ENCODE measurements at regions not wholly inside any gene's neighbourhood (a gene's known extent, or its start where the extent isn't known, plus 50 kb on each side); places are given as distances from the start of the nearest gene placed in this dataset.

- H3K9me3 Mint-ChIP-seq: peaks cover 3 to 4% of the 10 kb centered on the region in 2 donors
These were observed 601.3 kb downstream of the NR2F1-AS1 start for GRCh38 chr5:92979716-92980115.

DNA sequence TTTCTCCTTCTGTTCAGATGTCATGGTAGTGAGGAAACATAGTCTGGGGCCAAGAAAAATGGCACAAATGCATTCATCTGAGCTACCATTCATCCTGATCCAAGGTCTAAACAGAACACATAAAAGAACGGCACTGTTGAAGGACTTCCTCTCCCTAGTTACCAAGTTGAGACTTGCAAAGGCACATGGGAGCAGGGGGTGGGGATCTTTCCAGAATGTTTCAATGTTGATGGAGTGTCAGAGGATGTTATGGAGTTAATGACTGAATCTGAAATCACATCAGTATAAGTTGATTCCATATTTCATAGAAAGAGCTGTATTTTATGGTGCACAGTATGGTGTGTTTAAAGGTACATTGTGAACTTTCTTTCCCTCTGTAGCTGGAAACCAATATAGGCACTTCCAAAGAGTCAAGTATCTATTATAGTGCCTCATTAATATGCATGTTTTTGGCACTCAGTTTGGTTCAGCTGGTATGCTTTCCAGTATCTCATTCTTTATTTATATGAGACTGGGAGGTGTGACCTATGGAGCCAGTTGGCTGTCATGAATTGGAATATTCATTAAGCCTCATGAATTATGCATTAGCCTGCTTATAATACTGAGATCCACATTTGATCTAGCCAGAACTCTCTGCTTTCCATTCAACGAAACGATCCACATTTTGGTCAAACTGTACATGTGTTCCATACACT is 603.0 kb downstream of the NR2F1-AS1 start:
- DNase-seq (no peak), ATAC-seq (replicated peaks in 1 of 2) (no peak)
- H3K27me3 Mint-ChIP-seq (ENCODE audit: low read depth): no peaks in the 10 kb centered on the region
- H3K27ac Mint-ChIP-seq: no peak overlapping the region
- peaks cover 1 to 3% of the 10 kb centered on the region in 2 donors for H3K9me3 Mint-ChIP-seq
- no peak overlapping the region for H3K4me3 Mint-ChIP-seq
- H3K4me1 Mint-ChIP-seq (ENCODE audit: low read depth): no peaks in the 10 kb centered on the region
- no peaks in the 10 kb centered on the region for H3K36me3 Mint-ChIP-seq (ENCODE audit: insufficient read depth in 2 of 2)

More at GRCh38 chr5:92979716-92980115, 601.3 kb downstream of the NR2F1-AS1 start:
- H3K27me3 Mint-ChIP-seq (ENCODE audit: low read depth): no peaks in the 10 kb centered on the region
- DNase-seq (no peak), ATAC-seq (replicated peaks in 1 of 2) (no peak)
- no peak overlapping the region for H3K27ac Mint-ChIP-seq
- no peaks in the 10 kb centered on the region for H3K4me1 Mint-ChIP-seq (ENCODE audit: low read depth)
- H3K4me3 Mint-ChIP-seq: no peak overlapping the region
- no peaks in the 10 kb centered on the region for H3K36me3 Mint-ChIP-seq (ENCODE audit: insufficient read depth in 2 of 2)

DNA sequence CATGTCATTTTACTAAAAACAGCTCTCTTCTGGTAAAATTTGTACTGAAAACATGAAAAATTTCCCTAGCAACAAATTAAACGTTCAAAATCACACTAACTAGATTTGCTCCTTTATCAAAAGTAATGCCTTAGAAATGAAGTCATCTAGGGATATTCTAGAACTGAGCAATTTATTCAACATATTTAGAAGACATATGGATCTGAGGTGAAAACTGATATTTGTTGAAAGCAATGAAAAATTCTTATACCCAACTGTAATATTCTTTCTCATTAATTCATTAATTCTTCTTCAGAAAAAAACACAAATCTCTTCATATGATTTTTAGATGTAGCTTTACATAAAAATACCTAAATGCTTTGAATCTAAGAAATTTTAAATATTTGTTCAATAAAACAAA is 604.9 kb downstream of the NR2F1-AS1 start:
- Mint-ChIP-seq H3K4me1 (ENCODE audit: low read depth) (no peaks in the 10 kb centered on the region), H3K9me3 (peaks cover 0 to 1% of the 10 kb centered on the region in 2 donors), H3K27me3 (ENCODE audit: low read depth) (no peaks in the 10 kb centered on the region), H3K36me3 (ENCODE audit: insufficient read depth in 2 of 2) (no peaks in the 10 kb centered on the region), H3K27ac (no peak overlapping the region), H3K4me3 (no peak overlapping the region)
- no peak for ATAC-seq (replicated peaks in 1 of 2)
- no peak for DNase-seq

GRCh38 chr5:92969781-92970237 is 611.2 kb downstream of the NR2F1-AS1 start:
- H3K9me3 Mint-ChIP-seq: peaks cover 0 to 2% of the 10 kb centered on the region in 2 donors

DNA sequence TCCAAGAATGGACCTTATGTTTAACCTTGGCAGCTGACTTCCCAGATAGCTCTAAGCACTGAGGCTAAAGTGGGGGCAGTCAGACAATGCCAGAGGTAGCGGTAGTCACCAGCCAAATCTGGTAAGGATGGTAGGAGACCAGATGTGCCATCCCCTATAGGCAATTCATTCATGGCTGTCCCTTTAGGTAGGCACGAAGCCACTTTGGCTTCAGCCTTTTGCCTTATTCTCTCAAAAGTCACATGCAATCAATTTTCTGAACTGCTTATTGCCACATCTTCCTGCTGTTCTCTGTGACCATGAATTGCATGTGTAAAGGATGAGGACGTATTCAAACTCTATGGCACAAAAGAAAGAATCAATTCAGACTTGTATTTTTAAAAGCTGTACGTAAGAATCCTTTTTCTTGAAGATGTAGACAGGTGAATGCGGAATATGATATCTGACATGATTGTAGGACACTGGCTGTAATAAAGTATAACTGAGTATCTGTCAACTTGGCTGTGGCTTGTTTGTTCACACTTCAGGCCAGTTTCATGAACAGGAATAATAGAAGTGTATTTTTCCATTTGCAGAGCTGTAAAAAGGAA is 611.7 kb downstream of the NR2F1-AS1 start:
- H3K4me3 Mint-ChIP-seq: no peak overlapping the region
- no peaks in the 10 kb centered on the region for H3K36me3 Mint-ChIP-seq (ENCODE audit: insufficient read depth in 2 of 2)
- H3K27me3 Mint-ChIP-seq (ENCODE audit: low read depth): no peaks in the 10 kb centered on the region
- peaks cover 0 to 1% of the 10 kb centered on the region in 2 donors for H3K9me3 Mint-ChIP-seq
- no peaks in the 10 kb centered on the region for H3K4me1 Mint-ChIP-seq (ENCODE audit: low read depth)
- DNase-seq: no peak
- no peak overlapping the region for H3K27ac Mint-ChIP-seq
- ATAC-seq (replicated peaks in 1 of 2): no peak

More at GRCh38 chr5:92969781-92970237, 611.2 kb downstream of the NR2F1-AS1 start:
- Mint-ChIP-seq H3K27me3 (ENCODE audit: low read depth) (no peaks in the 10 kb centered on the region), H3K4me3 (no peak overlapping the region), H3K27ac (no peak overlapping the region), H3K4me1 (ENCODE audit: low read depth) (no peaks in the 10 kb centered on the region), H3K36me3 (ENCODE audit: insufficient read depth in 2 of 2) (no peaks in the 10 kb centered on the region)
- ATAC-seq (replicated peaks in 1 of 2) (no peak), DNase-seq (no peak)

GRCh38 chr5:92963800-92964199 is 617.2 kb downstream of the NR2F1-AS1 start:
- Mint-ChIP-seq H3K4me1 (ENCODE audit: low read depth) (no peaks in the 10 kb centered on the region), H3K36me3 (ENCODE audit: insufficient read depth in 2 of 2) (no peaks in the 10 kb centered on the region), H3K4me3 (no peak overlapping the region), H3K9me3 (peaks cover 0 to 1% of the 10 kb centered on the region in 2 donors), H3K27ac (no peak overlapping the region), H3K27me3 (ENCODE audit: low read depth) (no peaks in the 10 kb centered on the region)
- DNase-seq: no peak
- no peak for ATAC-seq (replicated peaks in 1 of 2)

DNA sequence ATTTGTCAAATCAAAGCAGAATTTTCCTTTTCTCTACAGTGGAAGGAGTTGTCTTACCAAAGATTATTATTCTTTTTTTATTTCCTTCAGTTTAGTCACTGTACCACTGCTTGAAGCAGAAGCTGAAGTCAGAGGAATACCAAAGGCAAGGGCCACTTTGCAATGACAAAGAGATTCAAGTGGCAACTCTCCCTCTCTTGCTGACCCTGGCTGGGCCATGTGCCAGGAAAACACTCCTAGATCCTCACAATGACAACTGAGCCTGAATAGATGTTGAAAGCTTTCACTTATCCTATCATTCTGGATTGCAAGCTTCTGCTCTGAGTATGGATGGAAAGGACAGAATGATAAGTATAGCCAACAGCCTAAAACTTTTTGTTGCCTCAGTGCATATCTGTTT is 618.3 kb downstream of the NR2F1-AS1 start:
- no peak overlapping the region for H3K4me3 Mint-ChIP-seq
- H3K9me3 Mint-ChIP-seq: peaks cover 0 to 1% of the 10 kb centered on the region in 2 donors
- H3K4me1 Mint-ChIP-seq (ENCODE audit: low read depth): no peaks in the 10 kb centered on the region
- DNase-seq (no peak), ATAC-seq (replicated peaks in 1 of 2) (no peak)
- no peak overlapping the region for H3K27ac Mint-ChIP-seq
- H3K27me3 Mint-ChIP-seq (ENCODE audit: low read depth): no peaks in the 10 kb centered on the region
- H3K36me3 Mint-ChIP-seq (ENCODE audit: insufficient read depth in 2 of 2): no peaks in the 10 kb centered on the region

DNA sequence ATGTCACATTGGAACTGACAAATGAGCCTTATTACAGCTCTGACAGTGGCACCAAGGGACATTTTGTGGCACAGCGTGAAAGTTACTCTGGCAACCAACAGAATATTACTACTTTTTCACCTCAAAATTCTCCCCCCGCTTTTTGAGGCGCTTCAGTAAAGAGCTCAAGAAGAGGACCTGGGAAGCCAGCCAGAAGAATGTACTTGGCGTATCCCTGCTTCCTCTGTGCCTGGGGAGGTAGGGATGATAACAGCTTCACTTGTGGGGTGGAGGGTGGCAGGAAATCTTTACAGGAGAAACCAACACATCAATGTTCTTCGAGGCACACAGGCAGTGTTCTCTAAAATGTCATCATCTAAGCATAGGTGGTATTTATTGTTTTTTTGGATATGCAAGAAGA is 624.1 kb downstream of the NR2F1-AS1 start:
- Mint-ChIP-seq H3K27ac (no peak overlapping the region), H3K9me3 (peaks cover 7 to 12% of the 10 kb centered on the region in 2 donors), H3K4me3 (no peak overlapping the region), H3K4me1 (ENCODE audit: low read depth) (no peaks in the 10 kb centered on the region), H3K27me3 (ENCODE audit: low read depth) (no peaks in the 10 kb centered on the region), H3K36me3 (ENCODE audit: insufficient read depth in 2 of 2) (peaks cover under 1 to 5% of the 10 kb centered on the region in 2 donors)
- ATAC-seq (replicated peaks in 1 of 2): no peak
- DNase-seq: no peak

DNA sequence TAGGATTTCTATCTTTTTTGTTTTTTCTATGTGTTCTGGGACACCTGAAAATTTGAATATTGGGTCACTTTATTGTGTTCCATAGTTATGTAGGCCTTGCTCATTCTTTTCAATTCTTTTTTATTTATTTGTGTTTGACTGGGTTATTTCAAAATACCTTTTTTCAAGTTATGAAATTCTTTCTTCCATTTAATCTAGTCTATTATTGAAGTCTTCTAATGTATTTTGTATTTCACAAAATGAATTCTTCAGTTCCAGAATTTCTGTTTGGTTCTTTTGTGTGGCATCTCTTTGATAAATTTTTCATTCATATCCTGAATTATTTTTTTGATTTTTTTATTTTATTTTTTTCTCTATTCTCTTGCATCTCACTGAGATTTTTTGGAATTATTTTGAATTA is 628.8 kb downstream of the NR2F1-AS1 start:
- H3K36me3 Mint-ChIP-seq (ENCODE audit: insufficient read depth in 2 of 2): peaks cover 2 to 7% of the 10 kb centered on the region in 2 donors
- H3K4me3 Mint-ChIP-seq: no peak overlapping the region
- DNase-seq: no peak
- no peak overlapping the region for H3K27ac Mint-ChIP-seq
- no peaks in the 10 kb centered on the region for H3K27me3 Mint-ChIP-seq (ENCODE audit: low read depth)
- H3K4me1 Mint-ChIP-seq (ENCODE audit: low read depth): no peaks in the 10 kb centered on the region
- peaks cover 7 to 22% of the 10 kb centered on the region in 2 donors for H3K9me3 Mint-ChIP-seq
- no peak for ATAC-seq (replicated peaks in 1 of 2)

- peaks cover 7 to 22% of the 10 kb centered on the region in 2 donors for H3K9me3 Mint-ChIP-seq
- H3K4me1 Mint-ChIP-seq (ENCODE audit: low read depth): no peaks in the 10 kb centered on the region
- peaks cover 2 to 7% of the 10 kb centered on the region in 2 donors for H3K36me3 Mint-ChIP-seq (ENCODE audit: insufficient read depth in 2 of 2)
- no peak for ATAC-seq (replicated peaks in 1 of 2)
- no peak for DNase-seq
- H3K4me3 Mint-ChIP-seq: no peak overlapping the region
- no peak overlapping the region for H3K27ac Mint-ChIP-seq
- no peaks in the 10 kb centered on the region for H3K27me3 Mint-ChIP-seq (ENCODE audit: low read depth)
These were observed 629.3 kb downstream of the NR2F1-AS1 start for GRCh38 chr5:92951746-92952145.

DNA sequence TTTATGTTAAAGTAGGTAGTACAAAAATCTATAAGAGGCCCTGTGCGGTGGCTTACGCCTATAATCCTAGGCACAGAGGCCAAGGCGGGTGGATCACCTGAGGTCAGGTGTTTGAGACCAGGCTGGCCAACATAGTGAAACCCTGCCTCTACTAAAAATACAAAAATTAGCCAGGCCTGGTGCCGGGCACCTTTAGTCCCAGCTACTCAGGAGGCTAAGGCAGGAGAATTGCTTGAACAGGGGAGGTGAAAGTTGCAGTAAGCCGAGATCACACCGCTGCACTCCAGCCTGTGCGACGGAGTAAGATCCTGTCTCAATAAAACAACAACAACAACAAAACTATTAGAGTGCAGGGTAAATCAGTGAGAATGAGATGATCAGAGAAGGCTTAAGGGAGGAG is 634.5 kb downstream of the NR2F1-AS1 start:
- H3K27ac Mint-ChIP-seq: no peak overlapping the region
- H3K27me3 Mint-ChIP-seq (ENCODE audit: low read depth): no peaks in the 10 kb centered on the region
- peaks cover 0 to 2% of the 10 kb centered on the region in 2 donors for H3K36me3 Mint-ChIP-seq (ENCODE audit: insufficient read depth in 2 of 2)
- ATAC-seq (replicated peaks in 1 of 2) (no peak), DNase-seq (no peak)
- no peaks in the 10 kb centered on the region for H3K4me1 Mint-ChIP-seq (ENCODE audit: low read depth)
- H3K4me3 Mint-ChIP-seq: no peak overlapping the region
- H3K9me3 Mint-ChIP-seq: peaks cover 0 to 9% of the 10 kb centered on the region in 2 donors

GRCh38 chr5:92945605-92946097 is 635.4 kb downstream of the NR2F1-AS1 start:
- Mint-ChIP-seq H3K4me3 (no peak overlapping the region), H3K27me3 (ENCODE audit: low read depth) (no peaks in the 10 kb centered on the region), H3K27ac (no peak overlapping the region), H3K4me1 (ENCODE audit: low read depth) (no peaks in the 10 kb centered on the region), H3K36me3 (ENCODE audit: insufficient read depth in 2 of 2) (peaks cover 0 to 2% of the 10 kb centered on the region in 2 donors), H3K9me3 (peaks cover 0 to 7% of the 10 kb centered on the region in 2 donors)
- no peak for ATAC-seq (replicated peaks in 1 of 2)
- DNase-seq: no peak

DNA sequence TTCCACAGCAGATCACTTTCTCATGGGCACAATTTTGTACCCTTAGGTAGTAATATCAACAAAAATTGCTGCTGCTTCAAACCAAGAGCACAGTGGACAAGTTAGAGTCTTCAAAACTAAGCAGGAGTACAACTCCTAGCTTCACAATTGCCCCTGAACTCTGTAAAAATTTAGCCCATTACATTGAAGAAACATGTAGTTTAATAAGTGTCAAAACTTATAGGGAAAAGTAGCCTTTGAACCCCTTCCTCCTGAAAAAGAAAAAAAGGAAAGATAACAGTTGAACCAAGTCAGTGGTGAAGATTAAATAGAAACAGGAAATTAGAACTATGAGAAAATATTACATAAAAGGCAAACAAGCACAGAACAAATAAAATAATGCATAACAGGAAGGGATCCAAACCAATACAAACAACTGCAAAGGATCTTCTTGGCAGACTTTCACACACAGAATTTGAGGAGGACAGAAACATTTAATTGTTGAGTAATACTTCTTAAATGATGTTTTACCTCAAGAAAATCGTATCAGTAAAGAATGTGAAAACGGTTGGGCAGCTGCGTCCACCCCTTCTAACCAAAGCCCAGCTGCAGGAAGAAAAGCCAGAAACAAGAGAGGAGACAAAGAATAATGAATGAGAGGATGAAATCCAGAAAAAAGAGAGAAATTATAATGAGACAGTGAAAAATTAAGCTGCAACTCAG is 636.0 kb downstream of the NR2F1-AS1 start:
- ATAC-seq (replicated peaks in 1 of 2) (no peak), DNase-seq (no peak)
- Mint-ChIP-seq H3K27ac (no peak overlapping the region), H3K4me3 (no peak overlapping the region), H3K27me3 (ENCODE audit: low read depth) (no peaks in the 10 kb centered on the region), H3K36me3 (ENCODE audit: insufficient read depth in 2 of 2) (peaks cover 0 to under 1% of the 10 kb centered on the region in 2 donors), H3K9me3 (peaks cover 0 to 6% of the 10 kb centered on the region in 2 donors), H3K4me1 (ENCODE audit: low read depth) (no peaks in the 10 kb centered on the region)
